ENCODE measurements at regions not wholly inside any gene's neighbourhood (a gene's known extent, or its start where the extent isn't known, plus 50 kb on each side); places are given as distances from the start of the nearest gene placed in this dataset.

DNA sequence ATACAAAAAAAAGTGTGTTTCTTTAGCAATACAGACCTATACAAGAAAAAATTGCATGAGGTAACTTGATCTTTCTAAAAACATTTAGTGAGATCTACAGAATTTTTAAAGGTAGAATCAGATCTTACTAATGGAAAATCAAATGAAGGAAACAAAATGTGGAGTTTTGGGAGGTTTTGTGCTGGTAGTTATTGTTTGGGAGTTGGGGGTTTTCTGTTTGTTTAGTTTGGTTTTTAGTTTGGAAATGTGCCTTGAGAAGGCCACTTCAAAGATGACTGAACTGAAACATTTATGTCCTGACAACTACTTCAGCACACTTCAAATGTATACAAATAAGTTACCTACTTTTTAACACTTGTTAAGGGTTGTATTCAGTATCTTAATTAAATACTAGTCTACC, 280.1 kb downstream of the NR2F1-AS1 start:
- TF ChIP-seq POLR2A (IDR thresholded peaks at IDR 0.05): no peak
- no peak for TF ChIP-seq CTCF (IDR thresholded peaks at IDR 0.05)

Measured in thyroid gland (tissue), 4 donors.